ENCODE measurements at regions not wholly inside any gene's neighbourhood (a gene's known extent, or its start where the extent isn't known, plus 50 kb on each side); places are given as distances from the start of the nearest gene placed in this dataset.

DNA sequence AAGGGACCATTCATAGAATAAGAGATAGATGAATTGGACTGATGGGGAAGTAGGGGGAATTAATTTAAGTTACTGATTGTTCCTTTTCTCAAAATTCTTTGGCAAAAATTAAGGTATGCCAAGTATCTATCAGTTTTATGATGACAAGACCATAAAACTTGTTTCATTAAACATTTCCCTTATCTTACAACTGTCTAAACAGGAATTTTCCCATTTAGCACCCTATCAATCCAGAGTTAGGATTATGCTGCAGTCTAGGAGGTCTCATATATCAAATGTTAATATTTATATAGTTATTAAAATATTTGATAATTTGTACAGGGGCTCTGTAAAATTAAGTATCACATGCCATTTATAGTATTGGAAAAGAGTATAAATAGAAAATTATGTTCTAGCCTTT is 51.5 kb upstream of the ARID1B start:
- no peak for DNase-seq
- H3K27me3 Mint-ChIP-seq = peaks cover 5% of the 10 kb centered on the region
- no peak overlapping the region for H3K4me3 Mint-ChIP-seq
- intact Hi-C loops (cut with micrococcal nuclease) = no loop called here
- H3K36me3 Mint-ChIP-seq (ENCODE audit: low read depth) = no peaks in the 10 kb centered on the region
- H3K4me1 Mint-ChIP-seq = peaks cover 4% of the 10 kb centered on the region
- H3K9me3 Mint-ChIP-seq = no peaks in the 10 kb centered on the region
- no peak overlapping the region for H3K27ac Mint-ChIP-seq

DNA sequence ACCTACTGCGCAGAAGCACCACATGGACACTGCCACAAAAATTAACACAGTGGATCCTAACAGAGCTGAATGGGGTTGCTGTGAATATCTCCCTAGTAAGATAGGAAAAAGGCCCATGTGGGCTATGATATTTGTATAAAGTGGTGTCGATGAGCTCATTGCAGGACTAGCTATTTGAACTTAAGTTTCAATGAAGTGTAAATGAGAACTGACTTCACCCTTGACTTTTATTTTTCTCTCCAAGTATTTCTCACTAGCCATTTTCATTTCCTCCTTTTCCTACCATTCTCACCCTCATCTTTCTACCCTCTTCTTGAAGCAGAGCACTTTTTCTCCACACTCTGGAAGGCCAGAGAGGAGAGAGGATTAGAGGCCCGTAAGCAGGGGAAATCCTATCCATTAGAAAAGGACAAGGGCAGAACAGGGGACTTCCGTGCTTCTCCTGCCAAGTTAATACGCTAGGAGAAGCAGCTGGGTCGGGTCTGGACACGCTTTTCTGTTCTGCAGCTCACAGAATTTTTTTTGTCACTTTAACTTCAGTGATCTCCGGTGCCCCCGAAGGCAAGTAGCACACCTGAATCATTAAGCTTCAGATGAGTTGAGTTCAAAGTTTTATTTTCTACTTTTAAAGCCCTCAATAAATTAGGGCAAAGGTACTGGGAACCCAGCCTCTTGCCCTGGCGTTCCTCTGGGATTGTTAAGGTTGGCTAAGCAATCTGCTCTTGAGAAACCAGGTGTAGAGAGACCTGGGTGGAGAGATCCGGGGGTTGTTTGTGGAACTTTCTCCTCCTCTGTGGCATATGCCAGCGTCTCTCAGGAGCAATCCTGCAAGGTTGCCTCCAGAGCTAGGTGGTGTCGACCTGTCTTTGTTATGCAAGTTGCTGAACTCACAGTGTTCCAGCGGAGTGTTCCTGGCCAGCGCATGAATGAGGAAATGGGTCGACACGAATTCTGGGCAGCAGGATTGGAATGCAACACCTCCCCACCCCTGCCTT is 56.2 kb upstream of the ARID1B start:
- no peak for DNase-seq
- H3K4me1 Mint-ChIP-seq = peaks cover 12% of the 10 kb centered on the region
- no peak overlapping the region for H3K27ac Mint-ChIP-seq
- H3K27me3 Mint-ChIP-seq = peaks cover 5% of the 10 kb centered on the region
- H3K36me3 Mint-ChIP-seq (ENCODE audit: low read depth) = no peaks in the 10 kb centered on the region
- H3K9me3 Mint-ChIP-seq = no peaks in the 10 kb centered on the region
- intact Hi-C loops (cut with micrococcal nuclease) = no loop called here
- peak overlapping the region; percentile 78 for H3K4me3 Mint-ChIP-seq

DNA sequence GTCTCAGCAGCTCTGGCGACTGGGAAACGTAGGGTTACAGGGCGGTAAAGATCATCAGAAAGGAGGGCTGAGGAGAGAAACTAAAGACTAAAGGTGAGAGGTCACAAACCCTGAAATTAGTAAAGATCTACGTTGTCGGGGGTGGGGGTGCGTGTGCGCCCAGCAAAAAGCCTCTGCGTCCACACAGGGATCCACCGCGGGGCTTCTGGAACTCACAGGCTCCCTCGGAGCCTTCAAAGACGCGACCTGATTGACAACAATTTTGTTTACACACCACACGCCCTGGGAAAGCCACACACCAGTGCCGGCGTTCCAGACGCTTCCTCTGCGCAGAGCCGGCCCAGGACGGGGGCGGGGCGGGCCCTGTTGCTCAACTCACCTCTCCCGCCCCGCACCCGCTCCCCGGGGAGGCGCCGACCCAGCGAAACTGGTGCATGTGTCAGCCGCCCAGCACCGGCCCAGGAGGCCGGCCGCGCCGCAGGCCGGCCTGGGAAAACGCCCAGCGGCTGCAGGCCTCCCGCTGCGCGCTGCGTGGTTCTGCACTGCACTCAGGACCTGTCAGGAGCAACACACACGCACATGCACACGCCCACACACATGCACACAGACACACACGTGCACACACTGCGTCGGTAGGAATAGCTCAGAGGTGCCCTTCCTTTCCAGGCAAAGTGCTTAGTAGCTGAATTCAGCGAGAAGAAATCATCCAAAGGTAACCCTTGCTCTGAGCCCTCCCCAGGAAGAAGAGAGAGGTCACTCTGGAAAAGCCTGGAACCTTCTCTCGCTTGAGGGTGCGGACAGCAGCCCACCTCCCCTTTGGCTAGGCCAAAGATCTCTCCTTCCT is 57.2 kb upstream of the ARID1B start:
- Mint-ChIP-seq H3K4me1 (peaks cover 12% of the 10 kb centered on the region), H3K27me3 (peaks cover 14% of the 10 kb centered on the region), H3K36me3 (ENCODE audit: low read depth) (no peaks in the 10 kb centered on the region), H3K27ac (peak overlapping the region; percentile 72), H3K9me3 (no peaks in the 10 kb centered on the region), H3K4me3 (peak overlapping the region; percentile 78)
- peak; percentile 88 for DNase-seq
- intact Hi-C loops (cut with micrococcal nuclease) = no loop called here

DNA sequence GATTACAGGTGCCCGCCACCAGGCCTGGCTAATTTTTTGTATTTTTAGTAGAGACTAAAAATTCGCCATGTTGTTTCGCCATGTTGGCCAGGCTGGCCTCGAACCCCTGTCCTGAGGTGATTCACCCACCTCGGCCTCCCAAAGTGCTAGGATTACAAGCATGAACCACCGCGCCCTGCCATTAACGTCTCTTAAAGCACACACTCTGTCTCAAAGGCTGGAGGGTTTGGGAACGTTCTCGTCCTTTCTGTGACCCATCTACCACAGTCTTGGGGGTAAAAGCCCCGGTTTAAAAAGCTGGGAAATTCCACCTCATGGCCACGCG is 57.8 kb upstream of the ARID1B start:
- Mint-ChIP-seq H3K4me3 (peak overlapping the region; percentile 78), H3K27me3 (peaks cover 18% of the 10 kb centered on the region), H3K27ac (peak overlapping the region; percentile 72), H3K9me3 (no peaks in the 10 kb centered on the region), H3K4me1 (peaks cover 12% of the 10 kb centered on the region), H3K36me3 (ENCODE audit: low read depth) (no peaks in the 10 kb centered on the region)
- no peak for DNase-seq
- intact Hi-C loops (cut with micrococcal nuclease) = no loop called here

DNA sequence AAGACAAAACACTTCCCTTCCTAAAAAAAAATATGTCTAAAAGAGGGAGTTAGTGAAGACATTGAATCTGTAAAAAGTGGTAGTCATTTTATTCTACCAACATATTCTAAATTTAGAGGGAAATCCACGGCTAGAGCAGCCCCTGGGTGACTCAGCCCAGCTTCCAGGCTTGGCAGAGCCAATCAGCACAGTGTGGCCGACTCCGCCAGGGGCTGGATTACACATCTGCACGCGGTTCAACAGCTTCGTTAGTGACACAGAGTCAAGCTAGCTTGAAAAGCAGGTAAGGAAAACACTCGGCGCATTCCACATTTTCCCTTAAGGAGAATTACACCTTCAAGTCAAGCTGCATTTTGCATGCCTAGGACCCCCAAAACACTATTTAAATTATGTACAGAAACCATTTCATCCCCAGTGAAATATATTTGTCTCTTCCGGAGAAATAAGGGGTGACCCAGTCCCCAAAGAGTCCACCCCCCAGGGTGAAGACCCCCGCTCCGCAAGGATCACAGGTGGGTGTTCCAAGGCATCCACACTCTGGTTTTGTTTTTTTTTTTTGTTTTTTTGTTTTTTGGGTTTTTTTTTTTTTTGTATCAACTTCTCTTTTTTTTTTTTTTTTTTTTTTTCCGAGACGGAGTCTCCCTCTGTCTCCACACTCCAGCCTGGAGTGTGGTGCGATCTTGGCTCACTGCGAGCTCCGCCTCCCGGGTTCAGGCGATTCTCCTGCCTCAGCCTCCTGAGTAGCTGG is 58.4 kb upstream of the ARID1B start:
- no peaks in the 10 kb centered on the region for H3K9me3 Mint-ChIP-seq
- H3K4me1 Mint-ChIP-seq = peaks cover 12% of the 10 kb centered on the region
- no peak for DNase-seq
- no peaks in the 10 kb centered on the region for H3K36me3 Mint-ChIP-seq (ENCODE audit: low read depth)
- H3K27ac Mint-ChIP-seq = no peak overlapping the region
- intact Hi-C loops (cut with micrococcal nuclease) = no loop called here
- no peak overlapping the region for H3K4me3 Mint-ChIP-seq
- H3K27me3 Mint-ChIP-seq = peaks cover 21% of the 10 kb centered on the region

DNA sequence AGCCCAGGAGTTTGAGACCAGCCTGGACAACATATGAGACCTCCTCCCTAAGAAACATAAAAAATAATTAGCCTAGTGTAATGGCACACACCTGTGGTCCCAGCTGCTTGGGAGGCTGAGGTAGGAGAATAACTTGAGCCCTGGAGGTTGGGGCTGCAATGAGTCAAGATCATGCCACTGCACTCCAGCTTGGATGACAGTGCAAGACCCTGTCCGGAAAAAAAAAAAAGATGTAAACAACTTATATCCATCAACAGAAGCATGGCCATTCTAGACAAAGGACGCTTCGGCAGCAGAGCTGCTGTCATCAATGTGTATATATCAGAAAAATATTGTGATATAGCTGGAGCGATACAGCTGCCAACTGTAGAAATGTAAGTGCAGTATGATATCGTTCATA is 59.6 kb upstream of the ARID1B start:
- DNase-seq = no peak
- Mint-ChIP-seq H3K27ac (no peak overlapping the region), H3K4me3 (no peak overlapping the region), H3K4me1 (peaks cover 14% of the 10 kb centered on the region), H3K9me3 (no peaks in the 10 kb centered on the region), H3K27me3 (peaks cover 27% of the 10 kb centered on the region), H3K36me3 (ENCODE audit: low read depth) (no peaks in the 10 kb centered on the region)
- intact Hi-C loops (cut with micrococcal nuclease) = no loop called here

DNA sequence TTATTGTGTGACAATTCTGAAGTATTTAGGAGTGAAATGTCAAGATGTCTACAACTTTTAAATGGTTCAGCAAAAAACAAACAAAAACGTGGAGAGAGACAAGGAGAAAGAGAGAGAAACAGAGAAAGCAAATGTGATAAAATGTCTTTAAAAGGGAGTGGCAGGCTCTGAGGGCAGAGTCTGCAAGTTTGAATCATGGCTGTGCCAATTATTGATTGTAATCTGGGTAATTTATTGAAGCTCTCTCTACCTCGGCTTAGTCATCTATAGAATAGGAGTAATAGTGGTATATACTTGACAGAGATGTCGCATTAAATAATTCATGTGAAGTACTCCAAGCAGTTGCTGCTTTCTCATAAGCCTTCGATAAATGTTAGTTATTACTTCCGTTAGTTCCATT is 61.3 kb upstream of the ARID1B start:
- DNase-seq = no peak
- Mint-ChIP-seq H3K27ac (no peak overlapping the region), H3K4me3 (no peak overlapping the region), H3K4me1 (peaks cover 14% of the 10 kb centered on the region), H3K36me3 (ENCODE audit: low read depth) (no peaks in the 10 kb centered on the region), H3K27me3 (peaks cover 34% of the 10 kb centered on the region), H3K9me3 (no peaks in the 10 kb centered on the region)
- intact Hi-C loops (cut with micrococcal nuclease) = no loop called here

DNA sequence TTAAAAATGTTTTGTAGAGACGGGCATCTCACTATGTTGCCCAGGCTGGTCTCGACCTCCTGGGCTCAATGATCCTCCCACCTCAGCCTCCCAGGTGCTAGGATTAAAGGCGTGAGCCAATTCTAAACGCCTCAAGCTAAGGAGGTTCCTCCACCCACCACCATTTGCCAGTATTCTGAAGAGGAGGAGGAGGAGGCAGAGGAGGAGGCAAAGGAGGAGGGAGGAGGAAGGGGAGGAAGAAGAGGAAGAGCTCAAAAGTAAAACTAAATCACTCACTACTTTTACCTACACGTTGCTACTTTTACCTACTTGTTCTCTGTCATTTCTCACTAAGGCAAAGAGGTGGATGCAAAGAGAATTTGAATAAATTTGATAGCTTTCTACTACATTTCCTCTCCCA is 63.6 kb upstream of the ARID1B start:
- no peaks in the 10 kb centered on the region for H3K9me3 Mint-ChIP-seq
- intact Hi-C loops (cut with micrococcal nuclease) = no loop called here
- H3K4me3 Mint-ChIP-seq = no peak overlapping the region
- peaks cover 2% of the 10 kb centered on the region for H3K4me1 Mint-ChIP-seq
- no peaks in the 10 kb centered on the region for H3K36me3 Mint-ChIP-seq (ENCODE audit: low read depth)
- DNase-seq = no peak
- peaks cover 40% of the 10 kb centered on the region for H3K27me3 Mint-ChIP-seq
- no peak overlapping the region for H3K27ac Mint-ChIP-seq

DNA sequence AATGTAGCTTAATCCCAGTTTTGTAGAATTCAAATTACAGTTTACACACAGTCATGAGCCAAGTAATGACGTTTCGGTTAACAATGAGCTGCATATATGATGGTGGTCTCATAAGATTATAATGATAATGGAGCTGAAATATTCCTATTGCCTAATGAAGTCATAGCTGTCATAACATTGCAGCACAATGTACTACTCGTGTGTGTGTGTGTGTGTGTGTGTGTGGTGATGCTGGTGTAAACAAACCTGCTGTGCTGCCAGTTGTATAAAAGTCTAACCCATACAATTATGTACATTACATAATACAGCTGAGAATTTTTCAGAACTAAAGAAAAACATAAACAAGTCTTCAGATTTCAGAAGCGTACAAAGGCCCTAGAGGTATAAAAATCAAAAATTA is 66.7 kb upstream of the ARID1B start:
- H3K9me3 Mint-ChIP-seq = no peaks in the 10 kb centered on the region
- H3K27ac Mint-ChIP-seq = no peak overlapping the region
- peaks cover 2% of the 10 kb centered on the region for H3K4me1 Mint-ChIP-seq
- intact Hi-C loops (cut with micrococcal nuclease) = no loop called here
- H3K4me3 Mint-ChIP-seq = no peak overlapping the region
- H3K27me3 Mint-ChIP-seq = peaks cover 38% of the 10 kb centered on the region
- H3K36me3 Mint-ChIP-seq (ENCODE audit: low read depth) = no peaks in the 10 kb centered on the region
- no peak for DNase-seq

DNA sequence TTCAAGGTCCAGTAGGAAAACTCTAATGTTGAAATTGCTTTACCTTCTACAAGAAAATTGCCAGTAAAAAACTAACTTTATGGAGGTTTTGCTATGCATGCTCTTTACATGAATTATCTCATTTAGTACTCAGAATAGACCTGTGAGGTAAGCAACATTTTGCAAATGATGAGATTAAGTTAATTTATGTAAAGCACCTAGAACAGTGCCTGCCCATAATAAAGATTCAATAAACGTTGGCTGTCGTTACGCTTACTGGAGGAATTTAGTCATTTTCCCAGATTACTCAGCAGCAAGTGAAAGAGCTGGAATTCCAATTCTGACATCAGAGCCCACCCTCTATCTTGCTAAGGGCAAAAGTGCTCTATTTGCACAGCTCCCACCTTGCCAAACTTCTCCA is 69.4 kb upstream of the ARID1B start:
- H3K4me3 Mint-ChIP-seq = no peak overlapping the region
- peaks cover 23% of the 10 kb centered on the region for H3K27me3 Mint-ChIP-seq
- no peaks in the 10 kb centered on the region for H3K9me3 Mint-ChIP-seq
- DNase-seq = no peak
- intact Hi-C loops (cut with micrococcal nuclease) = no loop called here
- H3K4me1 Mint-ChIP-seq = no peaks in the 10 kb centered on the region
- H3K36me3 Mint-ChIP-seq (ENCODE audit: low read depth) = no peaks in the 10 kb centered on the region
- H3K27ac Mint-ChIP-seq = no peak overlapping the region

DNA sequence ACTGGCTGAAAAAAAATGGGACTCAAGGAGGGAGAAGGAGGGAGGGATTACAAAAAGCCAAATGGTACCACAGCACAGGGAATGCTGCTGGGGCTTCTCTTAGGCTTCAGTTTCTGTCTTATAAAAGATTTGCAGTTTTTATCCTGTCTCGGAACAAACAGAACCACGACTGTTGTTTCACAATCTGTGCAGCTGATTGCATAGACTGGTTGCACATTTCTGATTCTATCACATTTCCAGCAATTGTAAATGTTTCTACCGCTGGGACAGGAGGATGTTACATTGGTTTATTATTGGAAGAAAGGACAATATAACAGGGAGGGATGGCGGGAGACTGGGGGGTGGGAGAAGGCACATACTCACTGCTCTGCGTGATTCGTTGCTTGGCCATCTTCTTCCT is 73.5 kb upstream of the ARID1B start:
- no peaks in the 10 kb centered on the region for H3K36me3 Mint-ChIP-seq (ENCODE audit: low read depth)
- no peaks in the 10 kb centered on the region for H3K9me3 Mint-ChIP-seq
- H3K27ac Mint-ChIP-seq = no peak overlapping the region
- no peak overlapping the region for H3K4me3 Mint-ChIP-seq
- H3K4me1 Mint-ChIP-seq = peaks cover 9% of the 10 kb centered on the region
- DNase-seq = no peak
- peaks cover 19% of the 10 kb centered on the region for H3K27me3 Mint-ChIP-seq
- intact Hi-C loops (cut with micrococcal nuclease) = no loop called here

DNA sequence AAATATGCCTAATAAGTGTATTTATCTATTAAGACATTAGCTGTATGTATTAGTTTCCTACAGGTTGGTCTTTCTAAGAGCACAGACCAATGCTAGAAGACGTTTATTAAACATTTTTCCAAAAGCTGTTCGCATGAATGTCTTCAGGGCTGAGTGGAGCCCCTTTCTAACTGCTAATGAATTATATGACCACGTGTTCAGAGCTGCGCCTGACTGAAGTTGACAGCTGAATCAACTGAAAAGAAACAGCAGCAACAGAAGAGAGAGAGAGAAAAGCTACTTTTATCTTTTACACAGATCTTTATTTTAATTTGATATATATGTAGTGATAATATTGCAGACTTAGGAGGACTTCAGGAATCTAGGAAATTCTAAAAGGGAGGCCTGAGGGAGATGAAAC is 75.2 kb upstream of the ARID1B start:
- no peak for DNase-seq
- no peak overlapping the region for H3K4me3 Mint-ChIP-seq
- no peaks in the 10 kb centered on the region for H3K9me3 Mint-ChIP-seq
- no peak overlapping the region for H3K27ac Mint-ChIP-seq
- intact Hi-C loops (cut with micrococcal nuclease) = no loop called here
- no peaks in the 10 kb centered on the region for H3K36me3 Mint-ChIP-seq (ENCODE audit: low read depth)
- peaks cover 18% of the 10 kb centered on the region for H3K27me3 Mint-ChIP-seq
- peaks cover 14% of the 10 kb centered on the region for H3K4me1 Mint-ChIP-seq

DNA sequence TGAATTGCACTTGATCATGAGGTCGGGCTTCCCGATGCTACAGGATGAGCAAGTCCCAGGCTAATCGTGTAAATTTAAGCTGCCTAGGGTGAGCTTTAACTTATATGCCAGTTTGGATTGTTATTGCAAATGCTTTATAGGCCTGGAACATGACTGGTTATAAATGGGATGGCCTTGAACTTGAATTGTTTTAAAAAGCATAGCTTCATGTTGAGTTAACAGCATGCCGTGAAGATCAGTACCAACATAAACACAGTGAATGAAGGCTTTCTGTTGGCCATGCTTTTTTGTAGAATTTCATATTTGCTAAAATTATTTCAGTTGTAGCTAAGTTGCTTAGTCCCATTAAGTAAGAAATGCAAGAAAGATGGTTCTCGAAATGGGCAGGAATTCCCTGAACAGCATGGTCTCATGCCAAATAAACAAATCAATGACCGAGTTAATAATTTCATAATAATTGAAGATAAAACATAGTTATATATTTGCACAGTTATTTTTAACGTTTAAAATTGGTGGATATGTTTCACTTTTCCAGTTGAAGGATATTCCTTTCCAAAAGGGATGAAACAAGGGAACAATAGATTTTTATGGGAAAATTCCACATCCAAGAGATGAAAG is 76.6 kb upstream of the ARID1B start:
- Mint-ChIP-seq H3K4me1 (peaks cover 17% of the 10 kb centered on the region), H3K27me3 (peaks cover 14% of the 10 kb centered on the region), H3K36me3 (ENCODE audit: low read depth) (no peaks in the 10 kb centered on the region), H3K27ac (no peak overlapping the region), H3K9me3 (no peaks in the 10 kb centered on the region), H3K4me3 (no peak overlapping the region)
- DNase-seq = no peak
- intact Hi-C loops (cut with micrococcal nuclease) = no loop called here
